ENCODE measurements at regions not wholly inside any gene's neighbourhood (a gene's known extent, or its start where the extent isn't known, plus 50 kb on each side); places are given as distances from the start of the nearest gene placed in this dataset.

- TF ChIP-seq CTCF (IDR thresholded peaks at IDR 0.05), result no peak
- TF ChIP-seq POLR2AphosphoS5 (IDR thresholded peaks at IDR 0.05), result no peak
- TF ChIP-seq POLR2A (IDR thresholded peaks at IDR 0.05), result no peak
- H3K36me3 ChIP-seq, result no peaks in the 10 kb centered on the region
- intact Hi-C loops (cut with DNase I), result no loop called here
These were observed 53.6 kb upstream of the CCDC190 start for GRCh38 chr1:162914601-162915000.

DNA sequence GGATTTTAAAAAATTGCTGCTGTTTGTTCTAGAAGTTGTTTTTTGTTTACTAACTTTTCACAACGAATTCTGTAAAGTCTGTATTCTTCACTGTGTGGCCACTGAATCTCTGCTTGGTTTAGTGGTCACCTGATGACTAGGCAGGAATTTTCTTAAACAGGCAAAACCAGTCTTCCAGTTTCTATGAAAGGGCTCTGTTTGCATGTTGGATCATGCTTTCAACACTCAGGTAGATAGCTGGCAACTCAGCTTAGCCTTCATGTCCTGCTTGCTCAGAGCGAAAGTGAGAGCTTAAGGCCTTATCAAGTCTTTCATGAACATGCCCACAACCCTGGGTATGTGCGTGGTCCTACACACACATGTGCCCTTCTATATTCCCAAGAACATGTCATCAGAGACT is 52.4 kb upstream of the CCDC190 start:
- no peaks in the 10 kb centered on the region for H3K9me3 ChIP-seq
- TF ChIP-seq CTCF (IDR thresholded peaks at IDR 0.05), result no peak
- peak; percentile 92 for TF ChIP-seq POLR2AphosphoS5 (IDR thresholded peaks at IDR 0.05)
- H3K4me1 ChIP-seq (replicated peaks), result no peaks in the 10 kb centered on the region
- peak; percentile 75 for DNase-seq (ENCODE audit: low spot score)
- no peaks in the 10 kb centered on the region for H3K27me3 ChIP-seq (replicated peaks; ENCODE audit: insufficient read depth)
- no peak overlapping the region for H3K4me3 ChIP-seq
- peak overlapping the region; percentile 70 to 77 for H3K27ac ChIP-seq
- WGBS, result 31% methylated on average over 3 of the region's 3 CpGs
- intact Hi-C loops (cut with DNase I), result no loop called here
- no peaks in the 10 kb centered on the region for H3K36me3 ChIP-seq

More at GRCh38 chr1:162914601-162915000, 53.6 kb upstream of the CCDC190 start:
- Histone ChIP-seq H3K27me3 (replicated peaks; ENCODE audit: insufficient read depth) (no peaks in the 10 kb centered on the region), H3K27ac (no peak overlapping the region), H3K9me3 (no peaks in the 10 kb centered on the region), H3K4me3 (no peak overlapping the region), H3K4me1 (replicated peaks) (no peaks in the 10 kb centered on the region)
- no peak for DNase-seq (ENCODE audit: low spot score)

- Histone ChIP-seq H3K9me3 (no peaks in the 10 kb centered on the region), H3K4me1 (replicated peaks) (no peaks in the 10 kb centered on the region), H3K27ac (no peak overlapping the region), H3K27me3 (replicated peaks; ENCODE audit: insufficient read depth) (no peaks in the 10 kb centered on the region), H3K4me3 (no peak overlapping the region), H3K36me3 (no peaks in the 10 kb centered on the region)
- TF ChIP-seq POLR2A (IDR thresholded peaks at IDR 0.05) (no peak), POLR2AphosphoS5 (IDR thresholded peaks at IDR 0.05) (no peak), CTCF (IDR thresholded peaks at IDR 0.05) (no peak)
- DNase-seq (ENCODE audit: low spot score), result no peak
- intact Hi-C loops (cut with DNase I), result no loop called here
- WGBS, result 100% methylated on average over 1 of the region's 1 CpG
These were observed 51.2 kb upstream of the CCDC190 start for GRCh38 chr1:162912061-162912667.

Small RNA genes lying in the stretch of these regions (small RNA-seq; reads per million reads assigned to genes)
- gene AL392003.1, result 0 reads per million in 2 donors

All from prostate gland (tissue), 2 donors.